Neural cell (in vitro differentiated cells): ENCODE measurements at regions not wholly inside any gene's neighbourhood (a gene's known extent, or its start where the extent isn't known, plus 50 kb on each side); places are given as distances from the start of the nearest gene placed in this dataset.
"Not testable (repeated sequence)": the region's sequence is repeated elsewhere in the genome, so short reads cannot be mapped to it uniquely, and the experiment has no call there.

Experiments used
- H2AFZ ChIP-seq: fragments of 200-600, 300-800 bp; sonication (generic), shearing (Covaris generic); 2 replicates; pipeline ENCODE4 v1.6.0; 2014; ENCODE audit warnings: low read depth, mild to moderate bottlenecking, antibody characterized with exemption, low read length, moderate library complexity
- H3F3A ChIP-seq: fragments of 200-600 bp; shearing (Covaris generic); 2 replicates; pipeline ENCODE4 v1.6.1; 2016; ENCODE audit warnings: mild to moderate bottlenecking, moderate library complexity, mixed read lengths, antibody characterized with exemption, low read length; ENCODE audit not compliant: insufficient read depth, poor library complexity, severe bottlenecking
- H3K27ac ChIP-seq: fragments of 200-600, 300-800 bp; sonication (generic), shearing (Covaris generic); 2 replicates; pipeline ENCODE4 v1.5.1; 2014; ENCODE audit warnings: mild to moderate bottlenecking, low read length, moderate library complexity
- H3K27me3 ChIP-seq: fragments of 300-800, 200-600 bp; sonication (generic), shearing (Covaris generic); 2 replicates; pipeline ENCODE4 v1.6.0; 2014; ENCODE audit warnings: mild to moderate bottlenecking, low read depth, low read length, moderate library complexity; ENCODE audit not compliant: insufficient read depth
- H3K36me3 ChIP-seq: fragments of 300-800, 200-600 bp; sonication (generic), shearing (Covaris generic); 2 replicates; pipeline ENCODE4 v1.5.1; 2014; ENCODE audit warnings: mild to moderate bottlenecking, antibody characterized with exemption, low read length, moderate library complexity; ENCODE audit not compliant: insufficient read depth
- H3K4me2 ChIP-seq: fragments of 300-800, 200-600 bp; sonication (generic), shearing (Covaris generic); 2 replicates; pipeline ENCODE4 v1.6.0; 2014; ENCODE audit warnings: mild to moderate bottlenecking, low read length
- H3K4me3 ChIP-seq: fragments of 300-800, 200-600 bp; sonication (generic), shearing (Covaris generic); 2 replicates; pipeline ENCODE4 v1.5.1; 2014; ENCODE audit warnings: mild to moderate bottlenecking, low read length, moderate library complexity
- H3K79me2 ChIP-seq: fragments of 200-600 bp; shearing (Covaris generic); replicated peaks from 2 replicates; pipeline ENCODE4 v1.6.0; 2014; ENCODE audit warnings: mild to moderate bottlenecking, low read length, moderate library complexity; ENCODE audit not compliant: insufficient read depth
- H3K9ac ChIP-seq: fragments of 300-800, 200-600 bp; sonication (generic), shearing (Covaris generic); 2 replicates; pipeline ENCODE4 v1.6.1; 2016; ENCODE audit warnings: mild to moderate bottlenecking, low read length, mixed read lengths
- H3K9me2 ChIP-seq: fragments of 200-600 bp; shearing (Covaris generic); 2 replicates; pipeline ENCODE4 v1.6.1; 2016; ENCODE audit warnings: mild to moderate bottlenecking, low read length, mixed read lengths; ENCODE audit not compliant: insufficient read depth
- H3K9me3 ChIP-seq: fragments of 200-600, 300-800 bp; sonication (generic), shearing (Covaris generic); 2 replicates; pipeline ENCODE4 v1.6.1; 2016; ENCODE audit warnings: mild to moderate bottlenecking, mixed run types, low read length, moderate library complexity, mixed read lengths
- H4K20me1 ChIP-seq: fragments of 200-600 bp; shearing (Covaris generic); 2 replicates; pipeline ENCODE4 v1.6.1; 2016; ENCODE audit warnings: mild to moderate bottlenecking, mixed run types; ENCODE audit not compliant: insufficient read depth
- EP300 ChIP-seq: fragments of 450-650 bp; conservative IDR thresholded peaks from 2 replicates; pipeline ENCODE4 v1.6.1; 2014; ENCODE audit warnings: antibody characterized with exemption, mild to moderate bottlenecking, moderate library complexity; ENCODE audit not compliant: poor library complexity, severe bottlenecking
- EZH2 ChIP-seq: fragments of 200-600, 300-800 bp; shearing (Covaris generic), sonication (generic); IDR thresholded peaks from 2 replicates; pipeline ENCODE4 v1.6.1; 2014; ENCODE audit warnings: antibody characterized with exemption, low read length, borderline replicate concordance, mild to moderate bottlenecking; ENCODE audit not compliant: insufficient read depth, poor library complexity, severe bottlenecking
- MXI1 ChIP-seq: fragments of 450-650 bp; conservative IDR thresholded peaks from 2 replicates; pipeline ENCODE4 v1.6.1; 2014; ENCODE audit warnings: antibody characterized with exemption, mild to moderate bottlenecking; ENCODE audit not compliant: poor library complexity, severe bottlenecking
- POLR2AphosphoS5 ChIP-seq: IDR thresholded peaks from 2 replicates; pipeline ENCODE4 v1.6.1; 2012
- RAD21 ChIP-seq: fragments of 450-650 bp; conservative IDR thresholded peaks from 2 replicates; pipeline ENCODE4 v1.6.1; 2014; ENCODE audit warnings: antibody characterized with exemption, mild to moderate bottlenecking, moderate library complexity
- REST ChIP-seq: IDR thresholded peaks from 2 replicates; pipeline ENCODE4 v1.6.1; 2012; ENCODE audit warnings: borderline replicate concordance
- SMC3 ChIP-seq: fragments of 450-650 bp; conservative IDR thresholded peaks from 2 replicates; pipeline ENCODE4 v1.6.1; 2014; ENCODE audit warnings: antibody characterized with exemption, mild to moderate bottlenecking, moderate library complexity; ENCODE audit not compliant: poor library complexity
- TAF1 ChIP-seq: IDR thresholded peaks from 2 replicates; pipeline ENCODE4 v1.6.1; 2012; ENCODE audit warnings: low read depth
- TF ChIP-seq, protein P1 (sequence below): fragments of 450-650 bp; IDR thresholded peaks from 2 replicates; pipeline ENCODE4 v1.5.1; 2014; ENCODE audit warnings: antibody characterized with exemption, mild to moderate bottlenecking, moderate library complexity; ENCODE audit not compliant: poor library complexity, severe bottlenecking

GRCh38 chr7:112942125-112942524 lies 144.5 kb downstream of the GPR85 start:
- H3K9ac ChIP-seq, H3F3A ChIP-seq, H4K20me1 ChIP-seq, H3K9me2 ChIP-seq, H3K9me3 ChIP-seq, H2AFZ ChIP-seq, H3K27me3 ChIP-seq, H3K4me2 ChIP-seq, H3K27ac ChIP-seq, H3K4me3 ChIP-seq, H3K36me3 ChIP-seq: not testable (repeated sequence)
- peaks cover 23% of the 10 kb centered on the region for H3K79me2 ChIP-seq

- Histone ChIP-seq H2AFZ (peak overlapping the region; percentile 86), H3K9me2 (no peaks in the 10 kb centered on the region), H3K4me2 (peak overlapping the region; percentile 69), H3K27me3 (no peaks in the 10 kb centered on the region), H3K27ac (peak overlapping the region; percentile 91), H3F3A (no peaks in the 10 kb centered on the region), H3K9ac (peak overlapping the region; percentile 80), H3K79me2 (peaks cover 41% of the 10 kb centered on the region), H3K9me3 (no peaks in the 10 kb centered on the region), H3K4me3 (peak overlapping the region; percentile 82), H3K36me3 (no peaks in the 10 kb centered on the region), H4K20me1 (no peaks in the 10 kb centered on the region)
- TF ChIP-seq RAD21 (peak; percentile 32), SMC3 (peak; percentile 32), EP300 (peak; percentile 48), REST (no peak)
Observed at GRCh38 chr7:112940314-112940732, 146.3 kb downstream of the GPR85 start.

GRCh38 chr7:112939574-112940313 lies 146.9 kb downstream of the GPR85 start:
- peak overlapping the region; percentile 69 for H3K4me2 ChIP-seq
- H3K27ac ChIP-seq, result peak overlapping the region; percentile 94
- no peaks in the 10 kb centered on the region for H3F3A ChIP-seq
- H3K9me3 ChIP-seq, result no peaks in the 10 kb centered on the region
- H3K36me3 ChIP-seq, result peaks cover under 1% of the 10 kb centered on the region
- peak overlapping the region; percentile 93 for H3K9ac ChIP-seq
- no peaks in the 10 kb centered on the region for H3K9me2 ChIP-seq
- no peaks in the 10 kb centered on the region for H4K20me1 ChIP-seq
- peaks cover 46% of the 10 kb centered on the region for H3K79me2 ChIP-seq
- H3K4me3 ChIP-seq, result peak overlapping the region; percentile 82
- H2AFZ ChIP-seq, result peak overlapping the region; percentile 86
- H3K27me3 ChIP-seq, result no peaks in the 10 kb centered on the region
- TF ChIP-seq MXI1 (peak; percentile 79), SMC3 (peak; percentile 55), EZH2 (no peak), POLR2AphosphoS5 (peak; percentile 82), REST (peak; percentile 30), EP300 (no peak), RAD21 (peak; percentile 55), TAF1 (peak; percentile 75)
- TF ChIP-seq, protein P1, sequence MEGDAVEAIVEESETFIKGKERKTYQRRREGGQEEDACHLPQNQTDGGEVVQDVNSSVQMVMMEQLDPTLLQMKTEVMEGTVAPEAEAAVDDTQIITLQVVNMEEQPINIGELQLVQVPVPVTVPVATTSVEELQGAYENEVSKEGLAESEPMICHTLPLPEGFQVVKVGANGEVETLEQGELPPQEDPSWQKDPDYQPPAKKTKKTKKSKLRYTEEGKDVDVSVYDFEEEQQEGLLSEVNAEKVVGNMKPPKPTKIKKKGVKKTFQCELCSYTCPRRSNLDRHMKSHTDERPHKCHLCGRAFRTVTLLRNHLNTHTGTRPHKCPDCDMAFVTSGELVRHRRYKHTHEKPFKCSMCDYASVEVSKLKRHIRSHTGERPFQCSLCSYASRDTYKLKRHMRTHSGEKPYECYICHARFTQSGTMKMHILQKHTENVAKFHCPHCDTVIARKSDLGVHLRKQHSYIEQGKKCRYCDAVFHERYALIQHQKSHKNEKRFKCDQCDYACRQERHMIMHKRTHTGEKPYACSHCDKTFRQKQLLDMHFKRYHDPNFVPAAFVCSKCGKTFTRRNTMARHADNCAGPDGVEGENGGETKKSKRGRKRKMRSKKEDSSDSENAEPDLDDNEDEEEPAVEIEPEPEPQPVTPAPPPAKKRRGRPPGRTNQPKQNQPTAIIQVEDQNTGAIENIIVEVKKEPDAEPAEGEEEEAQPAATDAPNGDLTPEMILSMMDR, result peak; percentile 32
